SK-N-SH (cell line): ENCODE measurements at regions not wholly inside any gene's neighbourhood (a gene's known extent, or its start where the extent isn't known, plus 50 kb on each side); places are given as distances from the start of the nearest gene placed in this dataset.

Experiments used
- EP300 ChIP-seq, 2 experiments: IDR thresholded peaks; 2 replicates each; pipeline versions ENCODE4 v1.4.0 to v1.6.1; 2012; ENCODE audit warnings: borderline replicate concordance in 1 of 2, low read depth in 1 of 2, low read length in 1 of 2
- FOXJ3 ChIP-seq: sonication (generic); formaldehyde crosslinking; IDR thresholded peaks from 2 replicates; pipeline ENCODE4 v1.5.1; 2020; ENCODE audit warnings: mild to moderate bottlenecking, missing genetic modification reagents
- GABPA ChIP-seq: IDR thresholded peaks from 2 replicates; pipeline ENCODE4 v1.4.0; 2012; ENCODE audit warnings: low read depth, mild to moderate bottlenecking
- TF ChIP-seq, protein P1 (sequence below): fragments of 200-600 bp; sonication (generic); IDR thresholded peaks from 2 replicates; pipeline ENCODE4 v1.6.1; 2017; ENCODE audit warnings: antibody characterized with exemption, mild to moderate bottlenecking, moderate library complexity
- TF ChIP-seq, protein P2 (sequence below): fragments of 150-350 bp; IDR thresholded peaks from 2 replicates; pipeline ENCODE4 v1.6.1; 2017; ENCODE audit warnings: antibody characterized with exemption, low read length, low read depth, borderline replicate concordance
- TF ChIP-seq, protein P3 (sequence below): IDR thresholded peaks from 2 replicates; pipeline ENCODE4; 2012

DNA sequence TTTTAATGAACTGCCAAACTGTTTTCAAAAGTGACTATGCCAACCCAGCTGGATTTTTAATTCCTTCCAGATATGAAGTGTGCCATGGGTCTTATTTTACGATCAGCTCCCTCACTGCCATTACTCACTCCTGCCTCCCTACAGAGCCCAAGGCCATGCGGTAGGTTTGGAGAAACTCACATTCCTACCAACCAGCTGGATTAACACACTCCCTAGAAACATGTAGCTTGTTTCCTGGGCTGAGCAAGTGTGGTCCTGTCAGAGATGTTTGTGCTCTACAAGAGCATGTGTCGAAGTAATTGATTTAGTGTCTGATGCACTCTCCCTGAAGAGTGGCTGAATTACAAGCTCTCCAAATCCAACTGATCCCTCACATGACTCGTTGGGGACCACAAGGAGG is 82.5 kb downstream of the SPP2 start:
- no peak for TF ChIP-seq FOXJ3 (CRISPR knock-in tag)
- TF ChIP-seq, protein P1, sequence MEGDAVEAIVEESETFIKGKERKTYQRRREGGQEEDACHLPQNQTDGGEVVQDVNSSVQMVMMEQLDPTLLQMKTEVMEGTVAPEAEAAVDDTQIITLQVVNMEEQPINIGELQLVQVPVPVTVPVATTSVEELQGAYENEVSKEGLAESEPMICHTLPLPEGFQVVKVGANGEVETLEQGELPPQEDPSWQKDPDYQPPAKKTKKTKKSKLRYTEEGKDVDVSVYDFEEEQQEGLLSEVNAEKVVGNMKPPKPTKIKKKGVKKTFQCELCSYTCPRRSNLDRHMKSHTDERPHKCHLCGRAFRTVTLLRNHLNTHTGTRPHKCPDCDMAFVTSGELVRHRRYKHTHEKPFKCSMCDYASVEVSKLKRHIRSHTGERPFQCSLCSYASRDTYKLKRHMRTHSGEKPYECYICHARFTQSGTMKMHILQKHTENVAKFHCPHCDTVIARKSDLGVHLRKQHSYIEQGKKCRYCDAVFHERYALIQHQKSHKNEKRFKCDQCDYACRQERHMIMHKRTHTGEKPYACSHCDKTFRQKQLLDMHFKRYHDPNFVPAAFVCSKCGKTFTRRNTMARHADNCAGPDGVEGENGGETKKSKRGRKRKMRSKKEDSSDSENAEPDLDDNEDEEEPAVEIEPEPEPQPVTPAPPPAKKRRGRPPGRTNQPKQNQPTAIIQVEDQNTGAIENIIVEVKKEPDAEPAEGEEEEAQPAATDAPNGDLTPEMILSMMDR: no peak
- TF ChIP-seq GABPA: no peak
- TF ChIP-seq, protein P2, sequence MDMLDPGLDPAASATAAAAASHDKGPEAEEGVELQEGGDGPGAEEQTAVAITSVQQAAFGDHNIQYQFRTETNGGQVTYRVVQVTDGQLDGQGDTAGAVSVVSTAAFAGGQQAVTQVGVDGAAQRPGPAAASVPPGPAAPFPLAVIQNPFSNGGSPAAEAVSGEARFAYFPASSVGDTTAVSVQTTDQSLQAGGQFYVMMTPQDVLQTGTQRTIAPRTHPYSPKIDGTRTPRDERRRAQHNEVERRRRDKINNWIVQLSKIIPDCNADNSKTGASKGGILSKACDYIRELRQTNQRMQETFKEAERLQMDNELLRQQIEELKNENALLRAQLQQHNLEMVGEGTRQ: no peak
- TF ChIP-seq, protein P3, sequence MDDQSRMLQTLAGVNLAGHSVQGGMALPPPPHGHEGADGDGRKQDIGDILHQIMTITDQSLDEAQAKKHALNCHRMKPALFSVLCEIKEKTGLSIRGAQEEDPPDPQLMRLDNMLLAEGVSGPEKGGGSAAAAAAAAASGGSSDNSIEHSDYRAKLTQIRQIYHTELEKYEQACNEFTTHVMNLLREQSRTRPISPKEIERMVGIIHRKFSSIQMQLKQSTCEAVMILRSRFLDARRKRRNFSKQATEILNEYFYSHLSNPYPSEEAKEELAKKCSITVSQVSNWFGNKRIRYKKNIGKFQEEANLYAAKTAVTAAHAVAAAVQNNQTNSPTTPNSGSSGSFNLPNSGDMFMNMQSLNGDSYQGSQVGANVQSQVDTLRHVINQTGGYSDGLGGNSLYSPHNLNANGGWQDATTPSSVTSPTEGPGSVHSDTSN: 0 out of 2 replicates have a peak, but pooled peaks have one; percentile 27
- TF ChIP-seq EP300 (IDR thresholded peaks at IDR 0.05; ENCODE audit: borderline replicate concordance in 1 of 2, low read depth in 1 of 2, low read length in 1 of 2): no peak
